Keratinocyte (primary cell): ENCODE measurements at regions not wholly inside any gene's neighbourhood (a gene's known extent, or its start where the extent isn't known, plus 50 kb on each side); places are given as distances from the start of the nearest gene placed in this dataset.

Experiments
- DNase-seq: peaks from one replicate; pipeline ENCODE4 v3.0.0-alpha.2; 2011; ENCODE audit warnings: low read depth, missing footprints, low spot score
- FAIRE-seq: peaks from 2 replicates; lab custom pipeline; 2011; peaks lifted over from hg19 to GRCh38; lab: Jason Lieb, UNC
- H2AFZ ChIP-seq: 2 replicates; pipeline ENCODE4 v1.6.0; 2012; ENCODE audit warnings: low read length, control low read depth, inconsistent platforms; ENCODE audit not compliant: control insufficient read depth
- H3K27ac ChIP-seq: 2 replicates; pipeline ENCODE4 v1.5.1; 2011; ENCODE audit warnings: low read length; ENCODE audit not compliant: control insufficient read depth, insufficient read depth
- H3K27me3 ChIP-seq: 3 replicates; pipeline ENCODE4 v1.6.0; 2011; ENCODE audit warnings: low read length; ENCODE audit not compliant: control insufficient read depth, insufficient read depth; ENCODE audit errors: extremely low read depth
- H3K36me3 ChIP-seq, 2 experiments: 2 replicates in 1 of 2; 3 replicates in 1 of 2; pipeline ENCODE4 v1.5.1; 2011; ENCODE audit warnings: low read length in 2 of 2, mild to moderate bottlenecking in 1 of 2; ENCODE audit not compliant: control insufficient read depth in 2 of 2, insufficient read depth in 2 of 2; ENCODE audit errors: extremely low read depth in 1 of 2
- H3K4me1 ChIP-seq: 3 replicates; pipeline ENCODE4 v1.5.1; 2011; ENCODE audit warnings: low read length; ENCODE audit not compliant: control insufficient read depth, insufficient read depth; ENCODE audit errors: extremely low read depth
- H3K4me2 ChIP-seq: 3 replicates; pipeline ENCODE4 v1.6.0; 2011; ENCODE audit warnings: low read depth, low read length; ENCODE audit not compliant: control insufficient read depth, insufficient read depth; ENCODE audit errors: extremely low read depth
- H3K4me3 ChIP-seq, 3 experiments: fragments of 200-600 bp in 1 of 3; sonication (generic) in 1 of 3; 2 replicates in 2 of 3; 3 replicates in 1 of 3; pipeline ENCODE4 v1.5.1; 2011 to 2016; ENCODE audit warnings: low read length in 3 of 3, mild to moderate bottlenecking in 3 of 3, control low read depth in 2 of 3, inconsistent platforms in 1 of 3, low read depth in 1 of 3, mixed read lengths in 1 of 3, mixed run types in 1 of 3, moderate library complexity in 1 of 3; ENCODE audit not compliant: control insufficient read depth in 2 of 3, insufficient read depth in 2 of 3; ENCODE audit errors: extremely low read depth in 1 of 3
- H3K79me2 ChIP-seq: 2 replicates; pipeline ENCODE4 v1.6.0; 2012; ENCODE audit warnings: low read length; ENCODE audit not compliant: control insufficient read depth, insufficient read depth
- H3K9ac ChIP-seq: 3 replicates; pipeline ENCODE4 v1.6.0; 2011; ENCODE audit warnings: low read length; ENCODE audit not compliant: control insufficient read depth, insufficient read depth; ENCODE audit errors: extremely low read depth
- H3K9me1 ChIP-seq: 3 replicates; pipeline ENCODE4 v1.6.0; 2011; ENCODE audit warnings: low read length; ENCODE audit not compliant: control insufficient read depth, insufficient read depth; ENCODE audit errors: extremely low read depth
- H3K9me3 ChIP-seq: 2 replicates; pipeline ENCODE4 v1.5.1; 2012; ENCODE audit warnings: low read depth, low read length; ENCODE audit not compliant: control insufficient read depth
- H4K20me1 ChIP-seq: 3 replicates; pipeline ENCODE4 v1.6.0; 2011; ENCODE audit warnings: low read length; ENCODE audit not compliant: control insufficient read depth, insufficient read depth; ENCODE audit errors: extremely low read depth
- CTCF ChIP-seq, 3 experiments: IDR thresholded peaks in 1 of 3; conservative IDR thresholded peaks in 1 of 3; optimal IDR thresholded peaks in 1 of 3; 2 replicates in 2 of 3; 3 replicates in 1 of 3; pipeline versions ENCODE3 to v1.5.1; 2011; ENCODE audit warnings: low read length in 3 of 3, mild to moderate bottlenecking in 3 of 3, moderate library complexity in 2 of 3, control low read depth in 1 of 3, inconsistent platforms in 1 of 3; ENCODE audit not compliant: insufficient read depth in 2 of 3; ENCODE audit errors: extremely low read depth in 1 of 3
- EZH2 ChIP-seq: IDR thresholded peaks from one replicate; pipeline ENCODE4 v1.6.1; 2012; ENCODE audit warnings: inconsistent platforms, mild to moderate bottlenecking, low read length, moderate library complexity
- dilution Hi-C: fragments of 300-500 bp; cut with MboI; formaldehyde crosslinking; loops from one replicate; pipeline ENCODE4 v1.7.0; 2020; ENCODE audit warnings: low sequenced_read_pairs; ENCODE audit not compliant: extremely low pct_ligation_motif_present

- Histone ChIP-seq H3K27me3 (peaks cover 39% of the 10 kb centered on the region), H3K4me3 (no peak overlapping the region), H4K20me1 (no peaks in the 10 kb centered on the region), H2AFZ (no peak overlapping the region), H3K4me2 (no peak overlapping the region), H3K79me2 (no peaks in the 10 kb centered on the region), H3K36me3 (no peaks in the 10 kb centered on the region), H3K9me3 (no peaks in the 10 kb centered on the region), H3K4me1 (peaks cover 30% of the 10 kb centered on the region), H3K9me1 (no peaks in the 10 kb centered on the region), H3K9ac (no peak overlapping the region), H3K27ac (no peak overlapping the region)
- dilution Hi-C loops: no loop called here
- TF ChIP-seq EZH2 (no peak), CTCF (optimal IDR thresholded peaks at IDR 0.05 in 1 of 3, IDR thresholded peaks at IDR 0.05 in 1 of 3, conservative IDR thresholded peaks at IDR 0.05 in 1 of 3; ENCODE audit: extremely low read depth in 1 of 3, insufficient read depth in 2 of 3, low read length in 3 of 3) (peak in 1 of 3 experiments; percentile 9)
- FAIRE-seq: peak; percentile 39
- DNase-seq: no peak
Measured at GRCh38 chr1:22237433-22238093, 94.7 kb upstream of the WNT4 start.

GRCh38 chr1:22238356-22239224 is 95.7 kb upstream of the WNT4 start:
- TF ChIP-seq CTCF (optimal IDR thresholded peaks at IDR 0.05 in 1 of 3, IDR thresholded peaks at IDR 0.05 in 1 of 3, conservative IDR thresholded peaks at IDR 0.05 in 1 of 3; ENCODE audit: extremely low read depth in 1 of 3, insufficient read depth in 2 of 3, low read length in 3 of 3) (peak in 1 of 3 experiments; percentile 58), EZH2 (no peak)
- no peak for FAIRE-seq
- no peak overlapping the region for H3K27ac ChIP-seq

More at GRCh38 chr1:22238356-22239224, 95.7 kb upstream of the WNT4 start:
- DNase-seq: no peak
- dilution Hi-C loops: no loop called here
- peaks cover 41% of the 10 kb centered on the region for H3K27me3 ChIP-seq
- H3K9me1 ChIP-seq: no peaks in the 10 kb centered on the region
- peaks cover 23% of the 10 kb centered on the region for H3K4me1 ChIP-seq
- H3K4me3 ChIP-seq: no peak overlapping the region
- no peak overlapping the region for H2AFZ ChIP-seq
- H3K4me2 ChIP-seq: no peak overlapping the region
- H3K36me3 ChIP-seq: no peaks in the 10 kb centered on the region
- H4K20me1 ChIP-seq: no peaks in the 10 kb centered on the region
- H3K79me2 ChIP-seq: no peaks in the 10 kb centered on the region
- no peaks in the 10 kb centered on the region for H3K9me3 ChIP-seq
- no peak overlapping the region for H3K9ac ChIP-seq
